GM12872 (cell line): ENCODE measurements at regions not wholly inside any gene's neighbourhood (a gene's known extent, or its start where the extent isn't known, plus 50 kb on each side); places are given as distances from the start of the nearest gene placed in this dataset.

ENCODE experiments used
- CTCF ChIP-seq: IDR thresholded peaks from 3 replicates; pipeline ENCODE4 v1.5.1; 2011; ENCODE audit warnings: low read depth, mild to moderate bottlenecking, low read length, moderate library complexity; ENCODE audit not compliant: insufficient read depth

- TF ChIP-seq CTCF: no peak
Observed at GRCh38 chr1:81654657-81655056, 146.1 kb upstream of the ADGRL2 start.

- TF ChIP-seq CTCF: no peak
Observed at GRCh38 chr1:81654147-81654546, 146.6 kb upstream of the ADGRL2 start.

- TF ChIP-seq CTCF: no peak
Observed at GRCh38 chr1:81650776-81651175, 150.0 kb upstream of the ADGRL2 start.

- TF ChIP-seq CTCF: no peak
Observed at GRCh38 chr1:81635816-81636215, 164.9 kb upstream of the ADGRL2 start.

- TF ChIP-seq CTCF: no peak
Observed at GRCh38 chr1:81634294-81634693, 166.4 kb upstream of the ADGRL2 start.

- no peak for TF ChIP-seq CTCF
Observed at GRCh38 chr1:81619156-81619555, 181.6 kb upstream of the ADGRL2 start.

GRCh38 chr1:81618376-81618775 lies 182.4 kb upstream of the ADGRL2 start:
- TF ChIP-seq CTCF: no peak
